Loucy (cell line): ENCODE measurements at regions not wholly inside any gene's neighbourhood (a gene's known extent, or its start where the extent isn't known, plus 50 kb on each side); places are given as distances from the start of the nearest gene placed in this dataset.

Experiments
- H2AFZ ChIP-seq: fragments of 200-600 bp; sonication (generic); 2 replicates; pipeline ENCODE4 v1.6.0; 2016; ENCODE audit warnings: antibody characterized with exemption, mild to moderate bottlenecking, low read length, moderate library complexity
- H3F3A ChIP-seq: fragments of 200-600 bp; 2 replicates; pipeline ENCODE4 v1.6.0; 2016; ENCODE audit warnings: antibody characterized with exemption, low read depth, mild to moderate bottlenecking
- H3K27me3 ChIP-seq: fragments of 200-600 bp; sonication (generic); 2 replicates; pipeline ENCODE4 v1.6.1; 2014; ENCODE audit warnings: low read length, mild to moderate bottlenecking; ENCODE audit not compliant: insufficient read depth, poor library complexity, severe bottlenecking
- H3K36me3 ChIP-seq: fragments of 200-600 bp; sonication (generic); 2 replicates; pipeline ENCODE4 v1.6.1; 2016; ENCODE audit warnings: low read length; ENCODE audit not compliant: insufficient read depth
- H3K4me1 ChIP-seq: fragments of 200-600 bp; sonication (generic); 2 replicates; pipeline ENCODE4 v1.5.1; 2014; ENCODE audit warnings: low read length, mild to moderate bottlenecking; ENCODE audit not compliant: insufficient read depth, poor library complexity, severe bottlenecking
- H3K4me2 ChIP-seq: fragments of 200-600 bp; sonication (generic); 2 replicates; pipeline ENCODE4 v1.6.0; 2014; ENCODE audit warnings: antibody characterized with exemption, low read length, low read depth, mild to moderate bottlenecking; ENCODE audit not compliant: poor library complexity, severe bottlenecking
- H3K4me3 ChIP-seq: fragments of 200-600 bp; sonication (generic); 2 replicates; pipeline ENCODE4 v1.5.1; 2014; ENCODE audit warnings: low read length, mild to moderate bottlenecking, mixed read lengths; ENCODE audit not compliant: poor library complexity, severe bottlenecking
- H3K79me2 ChIP-seq: fragments of 200-600 bp; sonication (generic); 2 replicates; pipeline ENCODE4 v1.6.1; 2014; ENCODE audit warnings: low read length; ENCODE audit not compliant: insufficient read depth
- H3K9ac ChIP-seq: fragments of 200-600 bp; sonication (generic); 2 replicates; pipeline ENCODE4 v1.6.0; 2014; ENCODE audit warnings: mild to moderate bottlenecking, low read depth, low read length, moderate library complexity; ENCODE audit not compliant: poor library complexity, severe bottlenecking
- H3K9me2 ChIP-seq: fragments of 200-600 bp; sonication (generic); replicated peaks from 2 replicates; pipeline ENCODE4 v1.6.1; 2016; ENCODE audit warnings: low read depth, low read length, mixed read lengths
- H3K9me3 ChIP-seq: fragments of 200-600 bp; sonication (generic); 2 replicates; pipeline ENCODE4 v1.6.1; 2014; ENCODE audit warnings: mild to moderate bottlenecking, antibody characterized with exemption, low read length, low read depth; ENCODE audit not compliant: insufficient read depth
- H4K20me1 ChIP-seq: fragments of 200-600 bp; sonication (generic); 2 replicates; pipeline ENCODE4 v1.6.0; 2014; ENCODE audit warnings: antibody characterized with exemption, low read length, mild to moderate bottlenecking; ENCODE audit not compliant: insufficient read depth, poor library complexity, severe bottlenecking
- EZH2phosphoT487 ChIP-seq: fragments of 200-600 bp; IDR thresholded peaks from 2 replicates; pipeline ENCODE4 v1.6.1; 2018; ENCODE audit warnings: antibody characterized with exemption, mild to moderate bottlenecking, moderate library complexity, borderline replicate concordance
- TF ChIP-seq, protein P1 (sequence below): fragments of 200-600 bp; sonication (generic); conservative IDR thresholded peaks from 2 replicates; pipeline ENCODE4 v1.5.1; 2014; ENCODE audit warnings: mild to moderate bottlenecking, antibody characterized with exemption, low read length

GRCh38 chr17:36859003-36859300, 78.3 kb upstream of the LHX1 start:
- Histone ChIP-seq H3K9me2 (no peaks in the 10 kb centered on the region), H3K79me2 (no peaks in the 10 kb centered on the region), H4K20me1 (no peaks in the 10 kb centered on the region), H3F3A (no peaks in the 10 kb centered on the region), H2AFZ (no peak overlapping the region), H3K4me3 (no peak overlapping the region), H3K4me2 (no peak overlapping the region), H3K36me3 (no peaks in the 10 kb centered on the region), H3K9me3 (no peaks in the 10 kb centered on the region), H3K27me3 (no peaks in the 10 kb centered on the region), H3K9ac (no peak overlapping the region), H3K4me1 (no peaks in the 10 kb centered on the region)
- TF ChIP-seq, protein P1, sequence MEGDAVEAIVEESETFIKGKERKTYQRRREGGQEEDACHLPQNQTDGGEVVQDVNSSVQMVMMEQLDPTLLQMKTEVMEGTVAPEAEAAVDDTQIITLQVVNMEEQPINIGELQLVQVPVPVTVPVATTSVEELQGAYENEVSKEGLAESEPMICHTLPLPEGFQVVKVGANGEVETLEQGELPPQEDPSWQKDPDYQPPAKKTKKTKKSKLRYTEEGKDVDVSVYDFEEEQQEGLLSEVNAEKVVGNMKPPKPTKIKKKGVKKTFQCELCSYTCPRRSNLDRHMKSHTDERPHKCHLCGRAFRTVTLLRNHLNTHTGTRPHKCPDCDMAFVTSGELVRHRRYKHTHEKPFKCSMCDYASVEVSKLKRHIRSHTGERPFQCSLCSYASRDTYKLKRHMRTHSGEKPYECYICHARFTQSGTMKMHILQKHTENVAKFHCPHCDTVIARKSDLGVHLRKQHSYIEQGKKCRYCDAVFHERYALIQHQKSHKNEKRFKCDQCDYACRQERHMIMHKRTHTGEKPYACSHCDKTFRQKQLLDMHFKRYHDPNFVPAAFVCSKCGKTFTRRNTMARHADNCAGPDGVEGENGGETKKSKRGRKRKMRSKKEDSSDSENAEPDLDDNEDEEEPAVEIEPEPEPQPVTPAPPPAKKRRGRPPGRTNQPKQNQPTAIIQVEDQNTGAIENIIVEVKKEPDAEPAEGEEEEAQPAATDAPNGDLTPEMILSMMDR = no peak
- TF ChIP-seq EZH2phosphoT487 = no peak

- H2AFZ ChIP-seq = no peak overlapping the region
- no peaks in the 10 kb centered on the region for H3K27me3 ChIP-seq
- TF ChIP-seq EZH2phosphoT487 = no peak
- TF ChIP-seq, protein P1 = no peak
- H3K9me3 ChIP-seq = no peaks in the 10 kb centered on the region
- no peaks in the 10 kb centered on the region for H3K79me2 ChIP-seq
- no peak overlapping the region for H3K9ac ChIP-seq
- H3K4me1 ChIP-seq = no peaks in the 10 kb centered on the region
- no peak overlapping the region for H3K4me2 ChIP-seq
- no peaks in the 10 kb centered on the region for H4K20me1 ChIP-seq
- H3K4me3 ChIP-seq = no peak overlapping the region
- no peaks in the 10 kb centered on the region for H3K36me3 ChIP-seq
- no peaks in the 10 kb centered on the region for H3F3A ChIP-seq
- H3K9me2 ChIP-seq = no peaks in the 10 kb centered on the region
Observed at GRCh38 chr17:36859706-36860105, 77.6 kb upstream of the LHX1 start.

DNA sequence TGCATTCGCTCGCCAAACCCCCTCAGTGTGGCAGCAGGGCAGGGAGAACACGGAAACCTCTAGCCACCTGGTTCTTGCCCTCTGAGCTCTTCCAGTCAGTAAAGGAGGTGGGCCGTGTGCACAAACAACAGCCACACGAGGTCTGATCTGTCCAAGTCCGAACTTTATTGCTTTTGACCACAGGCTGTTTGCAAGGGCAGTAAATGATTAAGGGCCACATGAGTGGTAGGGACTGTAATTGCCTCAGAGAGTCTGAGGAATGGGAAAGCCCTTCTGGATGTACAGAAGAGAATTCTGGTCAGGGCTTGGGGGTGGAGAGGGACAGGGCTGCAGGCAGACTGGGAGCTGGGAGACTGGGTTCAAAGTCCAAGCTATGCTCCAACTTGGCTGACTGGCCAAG, 75.7 kb upstream of the LHX1 start:
- H3K4me1 ChIP-seq = no peaks in the 10 kb centered on the region
- H3K9me3 ChIP-seq = no peaks in the 10 kb centered on the region
- no peaks in the 10 kb centered on the region for H3K79me2 ChIP-seq
- H3K9me2 ChIP-seq = no peaks in the 10 kb centered on the region
- H3F3A ChIP-seq = no peaks in the 10 kb centered on the region
- no peaks in the 10 kb centered on the region for H3K27me3 ChIP-seq
- no peak overlapping the region for H3K9ac ChIP-seq
- H3K4me3 ChIP-seq = no peak overlapping the region
- no peaks in the 10 kb centered on the region for H3K36me3 ChIP-seq
- no peak for TF ChIP-seq EZH2phosphoT487
- TF ChIP-seq, protein P1 = no peak
- no peak overlapping the region for H3K4me2 ChIP-seq
- no peaks in the 10 kb centered on the region for H4K20me1 ChIP-seq
- H2AFZ ChIP-seq = no peak overlapping the region
